B cell (primary cell): ENCODE measurements at regions not wholly inside any gene's neighbourhood (a gene's known extent, or its start where the extent isn't known, plus 50 kb on each side); places are given as distances from the start of the nearest gene placed in this dataset.

ENCODE experiments used
- EZH2 ChIP-seq: IDR thresholded peaks from 2 replicates; pipeline ENCODE4 v1.6.1; 2012; ENCODE audit warnings: borderline replicate concordance, low read depth, mild to moderate bottlenecking, moderate library complexity, low read length; ENCODE audit not compliant: insufficient read depth, poor library complexity, severe bottlenecking
- TF ChIP-seq, protein P1 (sequence below): fragments of 200-600 bp; IDR thresholded peaks from one replicate; pipeline ENCODE4 v1.8.0; 2022; ENCODE audit warnings: antibody characterized with exemption, mild to moderate bottlenecking

GRCh38 chr1:217983051-217983375 lies 302.1 kb upstream of the RRP15 start:
- no peak for TF ChIP-seq EZH2
- TF ChIP-seq, protein P1, sequence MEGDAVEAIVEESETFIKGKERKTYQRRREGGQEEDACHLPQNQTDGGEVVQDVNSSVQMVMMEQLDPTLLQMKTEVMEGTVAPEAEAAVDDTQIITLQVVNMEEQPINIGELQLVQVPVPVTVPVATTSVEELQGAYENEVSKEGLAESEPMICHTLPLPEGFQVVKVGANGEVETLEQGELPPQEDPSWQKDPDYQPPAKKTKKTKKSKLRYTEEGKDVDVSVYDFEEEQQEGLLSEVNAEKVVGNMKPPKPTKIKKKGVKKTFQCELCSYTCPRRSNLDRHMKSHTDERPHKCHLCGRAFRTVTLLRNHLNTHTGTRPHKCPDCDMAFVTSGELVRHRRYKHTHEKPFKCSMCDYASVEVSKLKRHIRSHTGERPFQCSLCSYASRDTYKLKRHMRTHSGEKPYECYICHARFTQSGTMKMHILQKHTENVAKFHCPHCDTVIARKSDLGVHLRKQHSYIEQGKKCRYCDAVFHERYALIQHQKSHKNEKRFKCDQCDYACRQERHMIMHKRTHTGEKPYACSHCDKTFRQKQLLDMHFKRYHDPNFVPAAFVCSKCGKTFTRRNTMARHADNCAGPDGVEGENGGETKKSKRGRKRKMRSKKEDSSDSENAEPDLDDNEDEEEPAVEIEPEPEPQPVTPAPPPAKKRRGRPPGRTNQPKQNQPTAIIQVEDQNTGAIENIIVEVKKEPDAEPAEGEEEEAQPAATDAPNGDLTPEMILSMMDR, result no peak
